HG03135 (cell line): ENCODE measurements at regions not wholly inside any gene's neighbourhood (a gene's known extent, or its start where the extent isn't known, plus 50 kb on each side); places are given as distances from the start of the nearest gene placed in this dataset.
"Not testable (repeated sequence)": the region's sequence is repeated elsewhere in the genome, so short reads cannot be mapped to it uniquely, and the experiment has no call there.

Experiments used
- ATAC-seq: cut with Tn5 transposase; IDR thresholded peaks from one replicate; pipeline ENCODE4 v1.9.1; 2021; ENCODE audit warnings: mild to moderate bottlenecking, moderate library complexity; ENCODE audit not compliant: unreplicated experiment

DNA sequence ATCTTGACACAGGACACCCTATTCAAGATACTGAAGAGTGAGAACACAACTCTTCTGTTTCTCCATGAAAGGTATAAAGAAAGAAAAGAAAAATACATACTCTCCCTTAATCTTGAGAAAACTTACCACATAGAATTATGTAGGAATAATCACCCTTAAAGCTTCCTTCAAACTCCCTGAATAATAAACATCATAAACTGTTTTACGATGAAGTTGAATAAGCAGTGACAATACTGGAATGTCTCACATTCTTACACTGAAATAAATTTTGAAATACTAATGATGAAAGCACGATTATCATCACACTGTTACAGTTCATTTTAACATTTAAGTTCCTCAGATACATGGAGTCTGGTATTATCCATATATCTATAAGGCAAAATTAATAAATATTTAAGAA lies 306.2 kb downstream of the IPMK start:
- ATAC-seq = no peak

DNA sequence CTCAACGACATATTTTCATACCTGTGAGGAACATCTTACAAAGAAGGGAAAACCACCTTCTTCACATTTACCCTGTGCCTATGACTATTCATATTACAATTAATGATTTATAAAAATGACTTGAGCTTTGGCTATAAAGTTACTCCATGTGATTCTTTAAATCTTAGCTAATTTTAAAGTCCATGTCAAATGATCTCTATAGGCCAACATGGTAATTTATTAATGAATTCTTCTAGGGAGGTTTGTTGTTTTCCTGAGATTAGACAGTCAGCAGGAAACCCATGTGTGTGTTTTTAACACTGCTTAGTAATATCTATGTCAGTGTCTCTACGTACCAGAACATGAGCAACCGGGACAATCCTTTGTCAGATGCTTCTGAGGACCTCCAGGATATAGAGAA lies 307.3 kb downstream of the IPMK start:
- no peak for ATAC-seq

DNA sequence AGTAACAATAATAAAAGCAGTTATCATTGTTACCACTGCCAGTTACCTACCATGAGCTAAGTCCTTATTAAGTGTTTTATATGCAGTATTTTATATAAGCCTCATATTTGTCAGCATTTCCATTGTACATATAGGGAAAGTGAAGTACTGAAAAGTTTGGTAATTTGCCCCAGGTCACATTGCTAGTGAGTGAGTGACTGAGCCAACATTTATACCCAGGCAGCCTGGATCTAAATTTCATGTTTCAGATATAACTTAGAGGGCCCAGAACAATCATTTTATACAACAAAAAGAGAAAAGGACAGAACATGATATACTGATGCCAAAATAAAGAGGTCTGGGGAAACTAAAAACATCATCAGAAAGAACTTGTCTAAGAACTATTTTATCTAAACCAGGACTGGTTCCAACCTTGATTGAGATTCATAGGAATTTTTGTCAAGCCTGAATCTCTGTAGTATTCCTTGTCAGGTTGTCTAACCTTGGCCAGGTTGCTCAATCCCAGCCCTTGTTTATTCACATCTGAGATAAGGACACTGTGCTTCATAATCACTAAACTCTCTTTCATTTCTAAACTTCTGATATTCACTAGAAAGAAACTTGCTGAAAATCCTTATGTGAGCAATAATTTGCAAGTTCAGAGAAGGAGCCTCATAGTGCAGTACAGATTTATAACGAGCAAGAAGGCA lies 308.2 kb downstream of the IPMK start:
- no peak for ATAC-seq

DNA sequence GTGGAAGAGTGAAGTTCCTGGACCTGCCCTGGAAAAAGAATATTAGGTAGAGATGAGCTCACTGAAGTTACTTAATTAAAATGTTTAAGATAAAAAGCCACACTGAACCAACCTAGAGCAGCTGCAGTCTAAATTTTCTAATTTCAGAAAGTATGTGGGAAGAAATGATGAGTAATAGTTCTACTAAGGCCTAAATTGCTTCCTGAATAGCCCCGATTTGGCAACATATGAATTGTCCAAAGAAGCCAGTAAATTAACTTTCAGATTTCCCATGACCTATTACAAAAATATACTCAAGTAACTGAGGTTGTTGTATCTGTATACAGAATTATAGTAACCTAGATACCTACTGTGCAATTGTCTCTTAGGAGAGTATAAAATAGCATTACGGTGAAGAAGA lies 312.6 kb downstream of the IPMK start:
- ATAC-seq = no peak

DNA sequence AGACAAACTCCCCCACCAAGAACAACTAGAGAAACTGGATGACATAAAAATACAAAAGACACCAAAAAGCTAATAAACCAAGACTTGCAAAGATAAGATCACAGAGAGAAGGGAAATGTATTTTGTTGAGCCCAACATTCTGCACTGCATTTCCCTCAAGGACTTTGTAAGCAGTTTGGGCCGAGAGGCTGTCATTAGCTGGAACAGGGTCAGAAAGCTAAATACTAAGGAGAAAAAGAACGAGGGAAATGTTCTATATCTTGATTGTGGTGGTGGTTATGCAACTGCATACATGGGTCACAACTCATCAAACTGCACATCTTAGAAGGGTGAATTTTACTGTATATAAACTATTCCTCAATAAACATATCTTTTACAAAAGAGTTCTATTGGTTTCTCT lies 315.0 kb downstream of the IPMK start:
- ATAC-seq = no peak

DNA sequence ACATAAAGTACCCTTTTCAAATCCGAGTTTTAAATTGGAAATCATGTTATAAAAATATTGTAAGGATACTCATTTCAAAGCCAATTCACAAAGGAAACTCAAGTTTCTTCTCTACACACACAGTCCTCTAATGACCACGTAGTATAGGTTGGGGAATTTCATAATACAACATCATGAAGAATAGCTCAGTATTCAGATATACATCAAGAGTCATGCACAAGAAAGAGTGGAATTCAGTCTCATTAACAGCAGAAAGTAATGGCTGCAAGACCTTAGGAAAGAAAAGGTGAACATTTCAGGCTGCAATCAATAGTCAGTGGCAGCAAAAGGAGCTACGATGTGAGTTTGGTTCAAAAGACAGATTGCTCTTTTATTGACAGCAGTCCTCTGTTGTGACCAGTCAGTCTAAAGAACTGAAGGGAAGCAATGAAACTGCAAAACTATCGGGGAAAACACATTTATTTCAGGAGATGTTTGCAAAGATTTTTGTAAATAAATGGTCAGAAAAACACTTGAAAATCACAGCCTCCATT lies 317.2 kb downstream of the IPMK start:
- ATAC-seq = no peak

DNA sequence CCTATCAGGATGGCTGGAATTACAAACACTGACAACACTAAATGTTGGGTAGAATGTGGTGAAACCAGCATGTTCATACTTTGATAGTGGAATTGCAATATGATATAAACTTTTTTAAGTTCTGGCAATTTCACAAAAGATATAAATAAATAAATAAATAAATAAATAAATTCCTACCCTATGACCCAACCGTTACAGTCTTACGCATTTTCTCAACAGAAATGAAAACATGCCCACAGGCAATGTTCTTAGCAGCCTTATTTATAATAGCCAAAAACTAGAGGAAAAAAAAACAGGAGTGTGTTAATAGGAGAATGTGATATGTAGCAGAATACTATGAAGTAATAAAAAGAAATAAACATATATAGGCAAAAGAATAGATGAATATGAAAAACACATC lies 318.9 kb downstream of the IPMK start:
- ATAC-seq = no peak

DNA sequence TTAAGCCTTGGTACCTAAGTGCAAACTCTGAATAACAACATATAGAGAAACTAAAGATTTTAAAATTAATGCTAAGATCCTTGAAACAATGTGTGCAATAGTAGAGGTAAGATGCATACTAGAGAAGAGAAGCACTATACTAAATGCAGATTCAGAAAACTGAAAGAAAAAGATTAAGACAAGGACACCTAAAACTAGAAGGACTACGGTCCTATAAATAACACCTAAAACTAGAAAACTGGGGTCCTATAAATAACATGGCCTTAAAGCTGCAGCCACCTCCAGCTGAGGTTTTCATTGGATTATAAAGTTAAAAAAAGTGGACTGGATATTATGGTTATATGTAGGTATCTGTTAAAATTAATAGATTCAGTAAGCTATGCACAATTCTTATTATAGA lies 320.9 kb downstream of the IPMK start:
- no peak for ATAC-seq

DNA sequence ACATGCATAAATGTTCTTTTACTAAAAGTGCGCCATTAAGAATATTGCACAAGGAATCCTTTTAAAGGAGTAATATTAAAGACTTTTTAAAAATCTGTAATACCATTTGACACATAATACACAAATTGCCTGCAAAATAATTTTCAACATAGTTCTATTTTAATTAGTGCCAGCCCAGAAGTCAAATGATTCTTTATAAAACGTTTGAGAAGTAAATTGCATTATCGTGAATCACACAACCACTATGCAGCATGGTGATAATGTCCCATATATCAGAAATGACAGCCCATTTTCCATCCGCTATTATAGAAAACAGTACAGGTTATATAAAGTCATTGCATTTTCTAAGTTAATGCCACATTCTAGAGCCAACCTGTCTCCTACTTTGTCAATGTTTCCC lies 324.0 kb downstream of the IPMK start:
- ATAC-seq = no peak

DNA sequence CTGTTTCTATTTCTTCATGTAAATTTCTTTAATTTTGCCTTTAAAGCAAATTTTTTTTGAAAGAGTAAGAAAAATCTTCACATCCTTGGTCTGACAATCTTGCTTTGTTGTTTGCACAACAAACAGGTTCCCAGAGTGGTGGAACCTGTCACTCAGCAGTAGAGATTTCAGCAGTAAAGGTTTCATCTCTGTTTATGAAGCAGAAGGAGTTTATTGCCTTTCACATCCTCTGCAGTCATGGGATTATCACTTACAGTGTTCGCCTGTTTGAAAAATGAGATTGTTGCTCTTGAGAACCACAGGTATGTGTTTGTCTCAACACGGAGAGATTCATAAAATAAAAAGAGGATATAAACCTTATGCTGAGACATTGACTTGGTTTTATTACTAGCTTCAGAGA lies 342.6 kb downstream of the IPMK start:
- ATAC-seq = no peak

DNA sequence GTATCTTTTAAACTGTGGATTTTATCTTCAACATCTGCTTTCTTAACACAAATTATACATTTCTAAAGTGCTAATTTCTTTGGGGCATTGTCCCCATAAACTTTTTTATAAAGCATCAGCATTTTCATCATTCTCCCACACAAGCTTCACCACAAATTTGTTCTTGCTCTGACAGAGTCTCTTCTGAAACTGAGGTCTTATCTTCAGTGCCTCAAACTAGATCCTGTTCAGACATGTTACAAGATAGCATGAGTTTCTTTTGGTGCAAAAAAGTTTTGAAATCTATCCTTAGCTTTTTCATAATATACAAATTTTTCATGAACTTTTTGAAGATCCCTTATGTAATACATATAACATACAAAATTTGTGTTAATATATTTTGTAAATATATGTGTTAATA lies 346.6 kb downstream of the IPMK start:
- ATAC-seq = no peak

DNA sequence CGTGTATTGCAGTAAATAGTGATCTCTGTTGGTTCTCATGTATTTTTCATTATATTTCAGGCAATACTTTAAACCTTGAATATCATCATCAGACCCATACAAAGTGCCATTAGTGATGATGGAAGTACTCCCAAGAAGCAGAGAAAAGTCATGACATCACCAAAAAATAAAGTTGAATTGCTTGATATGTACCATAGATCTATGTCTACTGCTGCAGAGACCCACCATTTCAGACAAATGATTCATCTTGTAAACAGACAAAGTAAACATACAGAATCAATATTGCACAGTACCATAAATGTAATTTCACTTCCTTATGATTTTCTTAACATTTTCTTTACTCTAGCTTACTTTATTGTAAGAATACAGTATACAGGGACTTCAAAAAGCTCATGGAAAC lies 347.8 kb downstream of the IPMK start:
- ATAC-seq = no peak

DNA sequence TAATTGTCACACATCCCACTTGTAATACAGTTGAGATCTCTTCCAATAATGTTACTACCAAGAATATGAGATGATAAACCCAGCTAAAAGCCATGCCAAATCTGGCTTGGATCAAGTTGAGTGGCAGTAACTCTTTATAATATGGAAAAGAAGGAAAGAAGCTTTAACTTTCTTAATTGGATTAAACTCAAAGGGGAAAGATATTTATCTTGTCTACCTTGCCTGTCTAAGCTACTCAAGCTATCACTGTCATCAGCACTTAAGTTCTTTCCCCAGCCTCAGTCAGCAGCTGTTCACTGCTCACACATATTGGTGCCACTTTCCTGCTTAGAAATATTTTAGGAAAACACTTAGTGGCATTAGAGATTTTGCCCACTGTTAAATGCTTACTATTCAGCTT lies 350.7 kb downstream of the IPMK start:
- no peak for ATAC-seq

DNA sequence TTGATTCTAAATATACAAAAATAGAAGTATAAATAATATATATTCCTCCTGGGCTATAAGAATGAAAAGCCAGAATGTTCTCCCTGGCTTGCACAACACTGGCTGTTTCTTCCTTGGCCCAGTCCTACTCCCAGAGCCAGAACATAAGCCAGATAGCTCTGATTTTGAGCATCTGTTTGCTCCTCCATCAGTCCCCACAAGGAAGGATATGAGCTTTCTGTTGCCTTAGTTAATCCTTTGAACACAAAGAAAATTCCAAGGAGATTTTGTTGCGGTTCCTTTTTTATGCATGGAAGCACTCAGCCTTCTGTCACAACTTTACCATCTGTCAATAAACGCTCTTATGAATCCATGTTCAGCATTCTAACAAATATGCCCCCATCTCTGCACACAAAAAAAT lies 361.8 kb downstream of the IPMK start:
- ATAC-seq = no peak

DNA sequence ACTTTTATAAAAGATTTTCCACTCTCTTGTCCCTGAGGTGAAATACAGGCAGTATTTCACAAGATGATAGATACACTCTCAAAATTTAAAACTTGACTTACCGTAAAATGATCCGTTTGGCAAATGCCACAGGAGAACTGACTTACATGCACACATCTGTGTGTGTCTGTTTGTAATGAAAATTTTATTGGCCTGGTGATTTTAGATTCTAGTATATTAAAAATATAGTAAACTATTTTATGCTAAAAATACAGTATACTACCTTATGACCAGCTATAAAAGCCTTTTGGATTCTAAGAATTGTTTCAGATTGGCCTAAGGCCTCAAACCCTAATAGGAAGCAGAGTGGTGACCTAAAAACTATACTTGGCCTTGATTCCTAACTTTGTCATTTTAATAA lies 362.7 kb downstream of the IPMK start:
- ATAC-seq = no peak

DNA sequence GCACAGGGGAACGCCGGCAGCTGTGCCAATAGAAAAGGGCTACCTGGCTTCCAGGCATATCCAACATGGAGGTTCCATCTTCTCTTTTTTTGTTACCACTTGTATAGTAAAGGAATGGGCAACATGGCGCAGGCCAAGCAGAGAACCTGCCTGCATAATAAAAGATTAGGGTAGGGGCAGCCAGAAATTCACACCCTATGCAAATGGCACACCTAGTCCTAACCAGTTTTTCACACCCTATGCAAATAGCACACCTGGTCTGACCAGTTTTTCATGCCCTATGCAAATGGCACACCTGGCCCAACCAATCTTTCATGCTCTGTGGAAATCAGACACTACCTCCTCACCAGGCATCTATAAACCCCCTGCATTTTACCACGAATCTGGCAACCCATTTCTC lies 369.5 kb downstream of the IPMK start:
- ATAC-seq = no peak

DNA sequence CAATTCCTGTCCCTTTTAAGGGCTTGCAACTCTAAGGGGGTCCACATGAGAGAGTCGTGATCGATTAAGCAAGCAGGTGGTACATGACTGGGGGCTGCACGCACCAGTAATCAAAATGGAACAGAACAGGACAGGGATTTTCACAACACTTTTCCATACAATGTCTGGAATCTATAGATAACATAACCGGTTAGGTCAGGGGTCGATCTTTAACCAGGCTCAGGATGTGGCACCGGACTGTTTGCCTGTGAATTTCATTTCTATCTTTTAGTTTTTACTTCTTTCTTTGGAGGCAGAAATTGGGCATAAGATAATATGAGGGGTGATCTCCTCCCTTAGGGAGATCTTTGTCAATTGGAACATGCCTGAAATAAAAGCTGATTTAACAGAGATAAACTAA lies 370.1 kb downstream of the IPMK start:
- ATAC-seq = no peak

DNA sequence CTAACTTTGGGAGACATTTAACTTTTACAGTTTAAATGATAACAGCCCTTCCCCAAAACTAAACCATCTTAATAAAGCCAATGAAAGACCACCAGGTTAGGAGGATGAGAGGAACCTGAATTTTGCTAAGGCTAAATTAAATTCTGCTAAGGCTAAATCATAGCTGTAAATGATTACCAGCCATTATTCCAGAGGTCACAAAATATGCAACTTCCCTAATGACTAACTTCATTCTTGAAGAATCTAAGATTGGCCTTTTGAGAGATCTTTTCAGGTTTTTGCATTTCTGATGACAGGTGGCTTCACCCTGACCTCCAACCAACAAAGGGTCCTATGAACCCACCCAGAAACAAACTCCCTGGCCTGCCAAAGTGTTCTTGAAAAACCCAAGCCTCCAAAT lies 373.3 kb downstream of the IPMK start:
- no peak for ATAC-seq

DNA sequence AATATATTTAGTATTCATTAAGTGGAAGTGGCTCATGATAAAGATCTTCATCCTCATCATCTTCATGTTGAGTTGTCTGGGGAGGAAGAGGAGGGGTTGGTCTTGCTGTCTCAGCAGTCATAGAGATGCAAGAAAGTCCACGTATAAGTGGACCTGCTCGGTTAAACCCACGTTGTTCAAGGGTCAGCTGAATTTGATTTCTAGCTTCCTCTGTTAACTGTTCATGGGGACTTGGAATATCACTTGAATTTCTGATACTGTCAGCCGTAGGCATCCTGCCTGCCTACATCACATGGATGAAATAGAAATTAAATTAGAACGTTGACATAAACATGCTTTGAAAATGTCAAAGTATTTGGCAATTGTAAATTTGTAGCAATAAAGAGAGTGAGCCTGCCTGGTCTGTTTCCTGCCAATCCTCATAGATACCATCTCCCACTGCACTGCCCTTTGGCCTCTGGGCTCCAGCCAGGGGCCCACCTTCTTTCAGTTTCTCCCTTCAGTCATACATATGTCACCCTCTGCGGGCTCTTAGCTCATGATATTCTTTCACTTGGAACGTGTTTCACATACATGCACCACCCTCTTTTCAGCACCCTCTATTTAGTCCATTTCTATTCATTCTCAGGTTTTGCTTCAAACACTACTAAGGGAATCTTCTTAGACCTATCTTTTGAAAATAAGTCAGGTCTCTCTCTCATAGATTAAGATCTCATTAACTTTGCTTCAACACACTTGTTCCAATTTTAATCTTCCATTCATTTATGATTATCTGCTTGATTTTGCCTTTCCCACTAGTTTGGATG lies 376.3 kb downstream of the IPMK start:
- ATAC-seq = no peak

DNA sequence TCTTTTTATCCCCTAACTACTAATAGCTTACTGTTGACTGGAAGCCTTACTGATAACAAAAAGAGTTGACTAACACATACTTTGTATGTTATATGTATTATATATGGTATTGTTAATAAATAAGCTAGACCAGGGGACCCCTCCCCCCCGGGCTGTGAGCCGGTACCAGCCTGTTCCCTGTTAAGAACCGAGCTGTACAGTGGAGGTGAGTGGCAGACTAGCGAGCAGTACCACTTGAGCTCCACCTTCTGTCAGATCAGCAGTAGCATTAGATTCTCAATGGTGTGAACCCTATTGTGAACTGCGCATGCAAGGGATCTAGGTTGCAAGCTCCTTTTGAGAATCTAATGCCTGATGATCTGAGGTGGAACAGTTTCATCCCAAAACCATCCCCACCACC lies 377.0 kb downstream of the IPMK start:
- ATAC-seq = no peak

DNA sequence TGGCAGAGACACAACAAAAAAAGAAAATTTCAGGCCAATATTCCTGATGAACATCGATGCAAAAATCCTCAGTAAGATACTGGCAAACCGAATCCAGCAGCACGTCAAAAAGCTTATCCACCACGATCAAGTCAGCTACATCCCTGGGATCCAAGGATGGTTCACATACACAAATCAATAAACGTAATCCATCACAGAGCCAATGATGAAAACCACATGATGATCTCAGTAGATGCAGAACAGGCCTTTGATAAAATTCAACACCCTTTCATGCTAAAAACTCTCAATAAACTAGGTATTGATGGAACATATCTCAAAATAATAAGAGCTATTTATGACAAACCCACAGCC lies 382.1 kb downstream of the IPMK start:
- not testable (repeated sequence) for ATAC-seq

DNA sequence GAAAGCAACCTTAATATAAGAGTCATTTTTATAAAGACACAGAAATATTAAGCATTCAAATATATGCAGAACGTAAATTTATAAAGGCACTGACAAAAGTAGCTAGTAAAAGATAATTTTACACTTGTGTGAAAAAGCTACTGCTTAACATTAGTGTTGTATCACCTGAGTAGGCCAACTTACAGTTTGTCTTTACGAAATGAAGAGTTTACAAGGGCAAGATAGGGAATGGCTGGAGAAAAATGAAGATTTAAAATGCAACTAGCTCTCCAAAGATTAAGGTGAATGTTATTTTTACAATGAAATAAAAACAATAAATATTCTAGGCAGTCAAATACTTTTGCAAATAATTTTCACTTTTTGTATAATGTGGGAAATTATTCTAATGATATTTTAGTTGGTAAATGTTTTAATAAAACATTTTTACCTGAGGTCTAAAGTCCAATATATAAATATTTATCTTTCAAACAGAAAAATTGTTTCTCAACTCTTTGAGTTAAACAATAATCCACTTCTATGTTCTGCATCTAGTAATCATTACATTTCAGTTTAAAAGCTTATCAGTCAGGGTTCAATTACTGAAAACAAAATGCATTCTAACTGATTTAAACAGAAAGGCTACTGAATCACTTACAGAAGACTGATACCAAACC lies 382.6 kb downstream of the IPMK start:
- ATAC-seq = no peak
